ENCODE measurements at regions not wholly inside any gene's neighbourhood (a gene's known extent, or its start where the extent isn't known, plus 50 kb on each side); places are given as distances from the start of the nearest gene placed in this dataset.

DNA sequence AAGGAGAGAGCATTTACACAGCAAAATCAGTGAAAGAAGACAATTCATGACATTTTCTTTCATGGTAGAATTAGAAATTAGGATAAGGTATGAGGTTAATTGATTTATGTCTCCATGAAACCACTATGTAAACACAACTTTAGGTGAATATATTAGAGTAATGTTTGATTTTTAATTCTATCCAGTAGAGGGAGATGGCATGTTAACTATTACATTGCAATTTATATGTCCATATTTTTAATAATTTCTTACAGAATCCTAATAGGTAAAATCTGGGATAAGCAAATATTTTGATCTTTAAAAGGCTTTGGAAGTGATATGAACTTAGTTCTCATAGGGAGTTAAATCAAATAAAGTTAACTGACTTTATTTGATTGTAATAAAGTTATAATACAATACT, 373.4 kb upstream of the PDE3A start:
- ChIA-PET POLR2A (no interaction called here), CTCF (no interaction called here)
- TF ChIP-seq, protein P1, sequence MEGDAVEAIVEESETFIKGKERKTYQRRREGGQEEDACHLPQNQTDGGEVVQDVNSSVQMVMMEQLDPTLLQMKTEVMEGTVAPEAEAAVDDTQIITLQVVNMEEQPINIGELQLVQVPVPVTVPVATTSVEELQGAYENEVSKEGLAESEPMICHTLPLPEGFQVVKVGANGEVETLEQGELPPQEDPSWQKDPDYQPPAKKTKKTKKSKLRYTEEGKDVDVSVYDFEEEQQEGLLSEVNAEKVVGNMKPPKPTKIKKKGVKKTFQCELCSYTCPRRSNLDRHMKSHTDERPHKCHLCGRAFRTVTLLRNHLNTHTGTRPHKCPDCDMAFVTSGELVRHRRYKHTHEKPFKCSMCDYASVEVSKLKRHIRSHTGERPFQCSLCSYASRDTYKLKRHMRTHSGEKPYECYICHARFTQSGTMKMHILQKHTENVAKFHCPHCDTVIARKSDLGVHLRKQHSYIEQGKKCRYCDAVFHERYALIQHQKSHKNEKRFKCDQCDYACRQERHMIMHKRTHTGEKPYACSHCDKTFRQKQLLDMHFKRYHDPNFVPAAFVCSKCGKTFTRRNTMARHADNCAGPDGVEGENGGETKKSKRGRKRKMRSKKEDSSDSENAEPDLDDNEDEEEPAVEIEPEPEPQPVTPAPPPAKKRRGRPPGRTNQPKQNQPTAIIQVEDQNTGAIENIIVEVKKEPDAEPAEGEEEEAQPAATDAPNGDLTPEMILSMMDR (IDR thresholded peaks at IDR 0.05; ENCODE audit: low read depth, low read length), result 0 out of 2 replicates have a peak, but pooled peaks have one; percentile 20
- no peak overlapping the region for H3K27ac ChIP-seq (ENCODE audit: low read depth, low read length)
- H3K27me3 ChIP-seq (ENCODE audit: control insufficient read depth, insufficient read depth, low read length), result no peaks in the 10 kb centered on the region
- no peak overlapping the region for H3K4me3 ChIP-seq (ENCODE audit: low read depth, low read length)
- no peaks in the 10 kb centered on the region for H3K9me3 ChIP-seq (ENCODE audit: control insufficient read depth, insufficient read depth, low read length)
- no peak for DNase-seq (ENCODE audit: low read depth, low spot score)

DNA sequence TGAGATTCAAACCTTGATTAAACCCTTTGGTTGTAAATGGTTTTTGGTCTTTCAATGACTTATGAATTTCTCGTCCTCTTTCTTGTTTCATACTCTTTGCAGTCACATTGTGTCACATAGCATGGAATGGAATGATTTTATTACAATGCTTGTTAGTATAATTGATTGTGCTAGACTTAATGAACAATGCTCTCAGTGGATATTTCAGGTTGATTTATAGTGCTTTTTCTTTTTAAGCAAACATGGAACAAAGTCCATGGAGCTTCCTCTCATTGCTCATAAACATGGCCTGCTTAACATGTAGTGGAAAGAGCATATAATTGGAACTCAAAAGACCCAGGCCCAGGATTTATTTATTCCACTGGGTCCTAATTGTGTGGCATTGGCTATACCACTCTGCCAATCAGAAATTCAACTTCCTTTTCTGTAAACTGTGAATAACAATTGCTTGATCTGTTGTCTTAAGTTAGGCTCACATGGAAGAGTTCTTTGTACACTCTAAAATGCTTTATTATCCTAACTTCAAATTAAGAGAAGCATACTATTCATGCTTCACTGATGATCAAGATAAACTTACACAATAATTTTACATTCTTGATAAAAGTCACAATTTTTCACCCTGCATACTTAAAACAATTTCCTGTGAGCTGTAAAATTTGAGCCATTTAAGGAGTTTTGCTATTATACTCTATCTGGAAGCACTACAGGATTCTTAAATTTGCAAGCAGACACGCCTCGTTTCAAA, 370.5 kb upstream of the PDE3A start:
- Histone ChIP-seq H3K4me3 (ENCODE audit: low read depth, low read length) (no peak overlapping the region), H3K27me3 (ENCODE audit: control insufficient read depth, insufficient read depth, low read length) (no peaks in the 10 kb centered on the region), H3K27ac (ENCODE audit: low read depth, low read length) (no peak overlapping the region), H3K9me3 (ENCODE audit: control insufficient read depth, insufficient read depth, low read length) (no peaks in the 10 kb centered on the region)
- TF ChIP-seq, protein P1 (IDR thresholded peaks at IDR 0.05; ENCODE audit: low read depth, low read length), result no peak
- ChIA-PET CTCF (no interaction called here), POLR2A (no interaction called here)
- DNase-seq (ENCODE audit: low read depth, low spot score), result no peak

DNA sequence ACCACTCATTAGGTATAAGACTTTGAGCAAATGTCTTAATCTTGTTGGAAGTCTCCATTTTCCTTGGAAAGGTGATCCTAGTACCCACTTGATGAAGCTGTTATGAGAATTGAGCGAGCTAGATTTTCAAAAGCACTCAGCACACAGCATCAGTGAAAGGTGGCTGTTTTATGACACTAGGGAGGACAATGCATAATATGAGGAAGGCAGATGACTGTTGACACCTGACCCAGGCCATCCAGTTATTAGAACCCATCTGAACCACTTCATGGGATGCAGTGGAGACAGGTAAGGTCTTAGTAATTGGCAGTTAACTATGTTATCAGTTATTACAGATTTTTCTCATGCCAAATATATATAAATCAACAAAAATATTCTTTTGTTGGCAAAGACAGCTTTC, 369.9 kb upstream of the PDE3A start:
- ChIA-PET POLR2A (no interaction called here), CTCF (no interaction called here)
- no peak overlapping the region for H3K4me3 ChIP-seq (ENCODE audit: low read depth, low read length)
- no peak for DNase-seq (ENCODE audit: low read depth, low spot score)
- TF ChIP-seq, protein P1 (IDR thresholded peaks at IDR 0.05; ENCODE audit: low read depth, low read length), result no peak
- no peaks in the 10 kb centered on the region for H3K27me3 ChIP-seq (ENCODE audit: control insufficient read depth, insufficient read depth, low read length)
- H3K27ac ChIP-seq (ENCODE audit: low read depth, low read length), result no peak overlapping the region
- H3K9me3 ChIP-seq (ENCODE audit: control insufficient read depth, insufficient read depth, low read length), result no peaks in the 10 kb centered on the region

DNA sequence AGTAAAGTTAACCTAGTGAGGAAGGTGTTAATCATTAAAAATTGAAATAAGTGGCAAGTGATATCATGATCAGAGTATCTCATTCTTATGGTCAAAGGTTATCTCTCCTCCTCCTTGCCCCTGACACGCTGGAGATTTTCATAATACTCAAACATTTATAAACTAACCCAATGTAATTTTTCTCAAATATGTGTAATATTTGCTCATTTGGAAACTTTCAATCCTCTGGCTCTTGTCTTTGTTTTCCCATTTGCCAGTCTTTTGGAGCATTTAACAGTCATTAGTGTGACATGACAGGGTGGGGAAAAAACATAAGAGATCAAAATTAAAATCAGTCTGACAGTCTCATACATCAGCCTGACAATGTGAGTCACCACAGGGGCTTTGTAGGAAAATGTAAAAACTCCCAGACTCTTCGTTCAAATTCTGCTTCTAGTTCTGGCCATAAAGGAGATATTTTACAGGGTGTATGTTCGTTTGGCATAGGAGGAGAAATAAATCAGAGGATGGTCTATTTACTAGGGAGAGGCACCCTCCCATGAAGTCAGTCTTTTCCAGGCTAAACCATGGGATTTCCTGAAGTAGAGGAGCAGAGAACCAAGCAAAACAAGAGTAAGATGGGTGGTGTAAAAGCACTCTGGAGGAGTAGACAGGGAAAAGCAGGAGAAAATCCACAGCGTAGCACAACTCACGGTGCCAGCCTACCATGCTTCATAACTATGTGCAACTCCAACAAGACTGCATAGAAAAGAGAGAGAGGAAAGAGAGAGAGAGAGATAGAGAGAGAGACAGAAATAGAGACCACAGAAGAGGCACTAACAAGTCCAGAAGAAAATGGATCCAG, 369.2 kb upstream of the PDE3A start:
- Histone ChIP-seq H3K9me3 (ENCODE audit: control insufficient read depth, insufficient read depth, low read length) (no peaks in the 10 kb centered on the region), H3K27ac (ENCODE audit: low read depth, low read length) (no peak overlapping the region), H3K27me3 (ENCODE audit: control insufficient read depth, insufficient read depth, low read length) (no peaks in the 10 kb centered on the region), H3K4me3 (ENCODE audit: low read depth, low read length) (no peak overlapping the region)
- DNase-seq (ENCODE audit: low read depth, low spot score), result no peak
- ChIA-PET CTCF (no interaction called here), POLR2A (no interaction called here)
- TF ChIP-seq, protein P1 (IDR thresholded peaks at IDR 0.05; ENCODE audit: low read depth, low read length), result no peak

DNA sequence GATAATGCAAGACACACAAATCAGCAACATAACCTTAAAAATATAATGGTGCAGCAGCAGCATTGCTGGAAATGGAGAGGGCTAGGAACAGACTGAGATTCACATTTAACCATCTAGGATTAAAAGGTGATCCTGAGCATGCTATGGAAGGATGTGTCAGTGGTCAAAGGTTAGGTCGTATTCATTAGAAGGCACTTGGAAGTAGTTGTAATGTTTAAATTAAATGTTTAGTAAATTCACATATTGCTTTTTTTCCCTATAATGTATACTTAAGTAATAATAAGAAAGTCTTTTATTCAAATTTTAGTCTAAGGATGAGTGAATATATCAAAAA, 368.6 kb upstream of the PDE3A start:
- H3K9me3 ChIP-seq (ENCODE audit: control insufficient read depth, insufficient read depth, low read length), result no peaks in the 10 kb centered on the region
- ChIA-PET POLR2A (no interaction called here), CTCF (no interaction called here)
- no peaks in the 10 kb centered on the region for H3K27me3 ChIP-seq (ENCODE audit: control insufficient read depth, insufficient read depth, low read length)
- TF ChIP-seq, protein P1 (IDR thresholded peaks at IDR 0.05; ENCODE audit: low read depth, low read length), result no peak
- H3K27ac ChIP-seq (ENCODE audit: low read depth, low read length), result no peak overlapping the region
- H3K4me3 ChIP-seq (ENCODE audit: low read depth, low read length), result no peak overlapping the region
- no peak for DNase-seq (ENCODE audit: low read depth, low spot score)
